H1 (cell line): ENCODE measurements at regions not wholly inside any gene's neighbourhood (a gene's known extent, or its start where the extent isn't known, plus 50 kb on each side); places are given as distances from the start of the nearest gene placed in this dataset.

Experiments used
- RAD21 ChIP-seq, 2 experiments: IDR thresholded peaks in 1 of 2; conservative IDR thresholded peaks in 1 of 2; 2 replicates each; pipeline ENCODE4 v1.6.1; 2011; ENCODE audit warnings: low read depth in 2 of 2, low read length in 2 of 2, improper control_type of control experiment in 1 of 2, inconsistent platforms in 1 of 2, mild to moderate bottlenecking in 1 of 2, moderate library complexity in 1 of 2
- TCF12 ChIP-seq: IDR thresholded peaks from 2 replicates; pipeline ENCODE4 v1.6.1; 2011; ENCODE audit warnings: low read depth, mild to moderate bottlenecking, low read length

- TF ChIP-seq RAD21 (IDR thresholded peaks at IDR 0.05 in 1 of 2, conservative IDR thresholded peaks at IDR 0.05 in 1 of 2; ENCODE audit: low read depth in 2 of 2, low read length in 2 of 2) (peak; percentile 61 to 69), TCF12 (no peak)
These were observed 248.9 kb downstream of the TDRD15 start (continued) for GRCh38 chr2:21372654-21373053.
